HG03432 (cell line): ENCODE measurements at regions not wholly inside any gene's neighbourhood (a gene's known extent, or its start where the extent isn't known, plus 50 kb on each side); places are given as distances from the start of the nearest gene placed in this dataset.
A peak's percentile ranks its signal among the peaks of the same experiment; 100 is the strongest.
"Not testable (repeated sequence)": the region's sequence is repeated elsewhere in the genome, so short reads cannot be mapped to it uniquely, and the experiment has no call there.

Experiments used
- ATAC-seq: cut with Tn5 transposase; IDR thresholded peaks from one replicate; pipeline ENCODE4 v1.9.1; 2021; ENCODE audit warnings: mild to moderate bottlenecking, moderate library complexity; ENCODE audit not compliant: unreplicated experiment

- not testable (repeated sequence) for ATAC-seq
These were observed 173.0 kb downstream of the DMAC1 start for GRCh38 chr9:7626571-7627029.

- ATAC-seq, result no peak
These were observed 177.1 kb downstream of the DMAC1 start for GRCh38 chr9:7622481-7622880.

- ATAC-seq, result no peak
These were observed 184.2 kb downstream of the DMAC1 start for GRCh38 chr9:7615344-7615743.

GRCh38 chr9:7613931-7614330 lies 185.6 kb downstream of the DMAC1 start:
- no peak for ATAC-seq

- no peak for ATAC-seq
These were observed 191.3 kb downstream of the DMAC1 start for GRCh38 chr9:7608261-7608660.

GRCh38 chr9:7607421-7607820 lies 192.2 kb downstream of the DMAC1 start:
- no peak for ATAC-seq

GRCh38 chr9:7606591-7606990 lies 193.0 kb downstream of the DMAC1 start:
- no peak for ATAC-seq

- no peak for ATAC-seq
These were observed 197.8 kb downstream of the DMAC1 start for GRCh38 chr9:7601739-7602138.

- no peak for ATAC-seq
These were observed 201.9 kb downstream of the DMAC1 start for GRCh38 chr9:7597716-7598115.

GRCh38 chr9:7592321-7593316 lies 207.0 kb downstream of the DMAC1 start:
- no peak for ATAC-seq

- ATAC-seq, result no peak
These were observed 208.1 kb downstream of the DMAC1 start for GRCh38 chr9:7591501-7591900.

- ATAC-seq, result no peak
These were observed 219.0 kb downstream of the DMAC1 start for GRCh38 chr9:7580568-7580967.

- no peak for ATAC-seq
These were observed 220.2 kb downstream of the DMAC1 start for GRCh38 chr9:7579351-7579750.

GRCh38 chr9:7578951-7579350 lies 220.6 kb downstream of the DMAC1 start:
- no peak for ATAC-seq

GRCh38 chr9:7570107-7570720 lies 229.4 kb downstream of the DMAC1 start:
- peak; percentile 92 for ATAC-seq

- no peak for ATAC-seq
These were observed 231.9 kb downstream of the DMAC1 start for GRCh38 chr9:7567687-7568086.

GRCh38 chr9:7561527-7562080 lies 238.0 kb downstream of the DMAC1 start:
- no peak for ATAC-seq

GRCh38 chr9:7560669-7561305 lies 238.8 kb downstream of the DMAC1 start:
- no peak for ATAC-seq

GRCh38 chr9:7554699-7555098 lies 244.9 kb downstream of the DMAC1 start:
- no peak for ATAC-seq

GRCh38 chr9:7552706-7553105 lies 246.9 kb downstream of the DMAC1 start:
- ATAC-seq, result not testable (repeated sequence)

- ATAC-seq, result no peak
These were observed 250.3 kb downstream of the DMAC1 start for GRCh38 chr9:7549249-7549648.
